HG02798 (cell line): ENCODE measurements at regions not wholly inside any gene's neighbourhood (a gene's known extent, or its start where the extent isn't known, plus 50 kb on each side); places are given as distances from the start of the nearest gene placed in this dataset.
"Not testable (repeated sequence)": the region's sequence is repeated elsewhere in the genome, so short reads cannot be mapped to it uniquely, and the experiment has no call there.

Source experiments
- ATAC-seq: cut with Tn5 transposase; IDR thresholded peaks from one replicate; pipeline ENCODE4 v1.9.1; 2021; ENCODE audit warnings: mild to moderate bottlenecking; ENCODE audit not compliant: unreplicated experiment, poor library complexity

DNA sequence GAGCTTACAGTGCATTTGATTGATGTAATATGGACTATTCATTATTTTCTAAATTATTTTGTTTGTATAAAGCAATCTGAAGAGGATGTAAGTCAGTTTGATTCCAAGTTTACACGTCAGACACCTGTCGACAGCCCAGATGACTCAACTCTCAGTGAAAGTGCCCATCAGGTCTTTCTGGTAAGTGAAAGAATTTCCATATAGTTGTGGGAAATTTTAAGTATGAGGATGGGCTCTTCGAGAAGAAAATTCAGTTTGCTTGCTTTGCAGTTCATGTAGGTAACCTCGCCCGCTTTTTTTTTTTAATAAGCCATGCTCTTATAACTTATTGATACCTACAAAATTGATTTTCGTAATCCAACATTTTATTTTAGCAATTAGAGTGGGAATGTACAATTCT, 151.6 kb downstream of the CDRT15L2 start:
- ATAC-seq: not testable (repeated sequence)

DNA sequence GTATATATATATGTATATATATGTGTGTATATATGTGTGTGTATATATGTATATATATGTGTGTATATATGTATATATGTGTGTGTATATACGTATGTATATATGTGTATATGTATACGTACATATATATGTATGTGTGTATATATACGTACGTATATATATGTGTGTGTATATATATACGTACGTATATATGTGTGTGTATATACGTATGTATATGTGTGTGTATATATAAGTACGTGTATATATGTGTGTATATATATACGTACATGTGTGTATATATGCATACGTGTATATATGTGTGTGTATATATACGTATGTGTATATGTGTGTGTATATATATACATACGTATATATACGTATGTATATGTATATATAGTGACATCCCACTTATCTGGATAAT, 154.4 kb downstream of the CDRT15L2 start:
- no peak for ATAC-seq

DNA sequence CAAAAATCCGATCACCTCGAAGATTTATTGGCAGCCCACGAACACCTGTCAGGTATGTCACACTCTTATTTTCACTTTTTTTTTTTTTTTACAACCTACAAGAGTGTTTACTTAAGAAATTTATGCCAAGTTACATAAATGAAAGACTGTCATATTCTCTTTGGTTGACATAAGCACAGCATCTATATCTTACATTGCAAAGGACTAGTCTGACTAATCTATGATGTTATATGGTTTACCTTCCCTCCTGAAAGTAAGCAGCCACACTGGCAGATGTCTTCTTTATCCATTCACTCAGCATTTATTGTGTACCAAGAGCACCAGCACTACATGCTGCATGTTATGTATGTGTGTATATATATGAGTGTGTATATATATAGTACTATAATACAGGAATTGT, 156.3 kb downstream of the CDRT15L2 start:
- ATAC-seq: no peak

DNA sequence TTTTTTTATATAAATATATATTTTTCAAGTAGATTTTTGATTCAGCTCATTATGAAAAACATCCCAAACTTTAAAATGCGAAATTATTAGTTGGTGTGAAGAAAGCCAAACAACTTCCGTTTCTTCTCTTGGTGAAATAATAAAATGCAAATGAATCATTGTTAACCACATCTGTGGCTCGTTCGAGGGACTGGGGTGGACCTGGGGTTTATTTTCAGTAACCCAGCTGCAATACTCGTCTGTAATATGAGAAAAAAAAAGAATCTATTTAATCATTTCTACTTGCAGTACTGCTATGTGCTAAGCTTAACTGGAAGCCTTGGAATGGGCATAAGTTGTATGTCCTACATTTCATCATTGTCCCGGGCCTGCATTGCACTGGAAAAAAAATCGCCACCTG, 158.1 kb downstream of the CDRT15L2 start:
- not testable (repeated sequence) for ATAC-seq

DNA sequence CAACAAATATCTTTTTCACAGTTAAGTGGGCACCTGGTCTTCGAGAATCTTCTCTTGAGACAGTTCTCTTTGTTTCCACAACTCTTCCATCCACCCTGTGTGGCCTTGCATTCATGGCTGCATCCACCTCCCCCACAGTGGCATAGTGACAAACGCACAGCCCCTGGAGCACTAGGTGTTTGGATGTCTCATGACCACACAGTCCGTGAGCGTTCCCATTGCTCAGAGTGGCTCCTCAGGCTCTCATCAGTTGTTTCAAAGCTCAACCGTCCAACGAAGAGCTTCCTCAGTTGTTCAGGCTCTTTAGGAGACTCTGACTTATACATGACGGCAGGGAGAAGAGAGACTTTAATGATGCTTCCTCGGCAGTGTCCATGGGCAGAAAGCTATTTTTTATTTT, 191.6 kb downstream of the CDRT15L2 start:
- ATAC-seq: no peak

DNA sequence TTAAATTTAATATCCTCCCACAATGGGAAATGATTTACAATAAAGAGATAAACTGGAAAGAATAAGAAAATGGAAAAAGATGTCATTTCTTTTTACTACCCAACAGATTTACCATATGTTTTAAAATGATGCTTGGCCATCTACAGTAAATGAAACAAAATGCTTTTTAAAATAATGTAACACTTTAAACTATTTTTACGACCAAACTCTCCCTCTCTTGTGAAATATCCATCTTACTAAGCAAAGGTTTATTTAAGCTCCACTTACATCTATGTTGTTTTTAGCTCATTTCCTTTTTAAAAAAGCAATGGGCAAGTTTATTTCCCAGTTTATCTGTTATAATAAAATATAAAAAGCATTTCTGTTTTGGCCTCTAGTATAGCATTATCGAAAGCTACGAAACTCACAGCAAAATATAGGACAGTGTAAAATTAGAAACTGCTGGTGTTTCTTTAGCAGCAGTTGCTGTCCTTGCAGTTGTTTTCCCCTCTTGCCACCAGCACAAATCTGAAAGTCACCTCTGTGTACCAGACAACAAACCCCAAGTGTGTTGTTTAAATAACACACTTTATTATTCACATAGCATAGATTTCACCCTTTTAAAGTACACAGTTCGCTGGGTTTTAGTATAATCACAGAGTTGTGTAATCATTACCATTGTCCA, 195.1 kb downstream of the CDRT15L2 start:
- ATAC-seq: no peak

DNA sequence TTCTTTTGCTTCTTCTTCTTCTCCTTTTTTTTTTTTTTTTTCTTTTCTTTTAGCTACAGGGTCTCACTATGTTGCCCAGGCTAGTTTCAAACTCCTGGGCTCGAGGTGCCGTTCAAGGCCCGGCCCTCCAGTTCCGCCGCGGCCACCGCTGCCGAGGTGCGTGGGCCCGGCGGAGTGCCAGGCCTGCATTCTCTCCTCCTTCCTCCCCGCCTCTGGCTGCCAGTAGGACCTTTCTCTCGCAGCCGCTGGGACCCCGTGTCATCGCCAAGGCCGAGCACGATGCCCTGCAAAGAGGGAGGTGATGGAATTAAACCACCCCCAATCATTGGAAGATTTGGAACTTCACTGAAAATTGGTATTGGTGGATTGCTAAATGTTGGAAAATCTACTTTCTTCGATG, 195.8 kb downstream of the CDRT15L2 start:
- no peak for ATAC-seq

DNA sequence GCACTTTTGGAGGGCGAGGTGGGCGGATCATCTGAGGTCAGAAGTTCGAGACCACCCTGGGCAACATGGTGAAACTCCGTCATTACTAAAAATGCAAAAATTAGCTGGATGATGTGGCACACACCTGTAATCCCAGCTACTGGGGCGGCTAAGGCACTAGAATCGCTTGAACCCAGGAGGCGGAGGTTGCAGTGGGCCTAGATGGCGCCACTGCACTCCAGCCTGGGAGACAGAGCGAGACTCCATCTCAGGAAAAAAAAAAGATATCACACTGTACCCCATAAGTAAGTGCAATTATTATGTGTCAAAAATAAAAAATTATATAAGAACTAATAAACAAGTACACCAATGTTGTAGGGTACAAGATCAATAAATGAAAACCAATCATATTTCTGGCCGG, 200.0 kb downstream of the CDRT15L2 start:
- ATAC-seq: no peak

DNA sequence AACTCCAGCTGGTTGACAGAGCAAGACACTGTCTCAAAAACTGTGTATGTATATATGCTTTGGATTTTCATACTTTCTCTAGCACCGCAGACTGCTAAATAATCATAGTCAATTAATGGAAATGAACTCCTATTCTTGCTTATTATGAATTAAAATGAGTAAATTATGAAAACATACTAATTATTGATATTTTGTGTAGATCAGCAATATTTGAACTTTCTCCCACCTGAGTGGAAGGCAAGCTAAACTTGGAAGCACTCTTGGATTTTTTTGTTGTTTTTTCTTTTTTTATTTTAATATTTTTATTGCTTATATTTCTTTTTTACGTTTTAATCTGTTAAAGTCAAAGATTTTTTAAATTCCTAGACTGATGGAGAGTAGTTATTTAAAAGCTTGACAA, 201.7 kb downstream of the CDRT15L2 start:
- no peak for ATAC-seq

DNA sequence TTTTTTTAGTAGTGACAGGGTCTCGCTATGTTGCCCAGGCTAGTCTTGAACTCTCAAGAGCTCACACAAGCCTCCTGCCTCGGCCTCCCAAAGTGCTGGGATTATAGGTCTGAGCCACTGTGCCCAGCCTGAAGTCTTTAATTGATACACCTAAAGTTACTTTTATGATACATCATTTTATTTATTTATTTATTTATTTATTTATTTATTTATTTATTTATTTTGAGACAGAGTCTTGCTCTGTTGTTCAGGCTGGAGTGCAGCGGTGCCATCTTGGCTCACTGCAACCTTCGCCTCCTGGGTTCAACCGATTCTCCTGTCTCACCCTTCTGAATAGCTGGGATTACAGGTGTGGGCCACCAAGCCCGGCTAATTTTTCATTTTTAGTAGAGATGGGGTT, 202.3 kb downstream of the CDRT15L2 start:
- ATAC-seq: not testable (repeated sequence)

DNA sequence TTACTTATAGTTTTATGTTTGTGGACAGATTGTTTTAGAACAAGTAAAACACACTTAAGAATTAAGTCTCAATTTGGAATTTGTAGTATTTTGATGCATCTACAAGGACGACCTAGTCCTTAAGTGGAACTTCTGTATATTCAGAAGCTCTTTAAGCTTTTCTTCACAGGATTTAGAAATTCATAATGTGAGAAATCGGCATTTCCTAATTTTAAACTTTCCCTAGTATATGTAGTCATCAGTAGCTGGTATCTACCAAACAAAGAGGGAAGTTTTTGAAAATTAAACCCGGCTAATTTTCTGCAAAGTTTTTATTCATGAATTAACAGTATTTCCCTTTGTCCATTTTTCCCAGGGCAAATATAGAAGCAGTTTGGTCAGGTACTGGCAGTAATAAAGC, 203.6 kb downstream of the CDRT15L2 start:
- no peak for ATAC-seq

DNA sequence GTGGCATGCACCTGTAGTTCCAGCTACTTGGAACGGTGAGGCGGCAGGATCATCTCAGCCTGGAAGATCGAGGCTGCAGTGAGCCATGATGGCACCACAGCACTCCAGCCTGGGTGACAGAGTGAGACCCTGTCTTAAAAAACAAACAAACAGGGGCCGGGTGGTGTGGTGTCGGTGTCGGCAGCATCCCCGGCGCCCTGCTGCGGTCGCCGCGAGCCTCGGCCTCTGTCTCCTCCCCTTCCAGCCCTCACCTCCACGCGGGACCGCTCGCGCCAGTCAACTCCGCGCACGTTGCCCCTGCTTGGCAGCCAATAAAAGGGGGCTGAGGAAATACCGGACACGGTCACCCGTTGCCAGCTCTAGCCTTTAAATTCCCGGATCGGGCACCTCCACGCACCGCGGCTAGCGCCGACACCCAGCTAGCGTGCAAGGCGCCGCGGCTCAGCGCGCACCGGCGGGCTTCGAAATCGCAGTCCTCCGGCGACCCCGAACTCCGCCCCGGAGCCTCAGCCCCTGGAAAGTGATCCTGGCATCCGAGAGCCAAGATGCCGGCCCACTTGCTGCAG, 204.7 kb downstream of the CDRT15L2 start:
- no peak for ATAC-seq

DNA sequence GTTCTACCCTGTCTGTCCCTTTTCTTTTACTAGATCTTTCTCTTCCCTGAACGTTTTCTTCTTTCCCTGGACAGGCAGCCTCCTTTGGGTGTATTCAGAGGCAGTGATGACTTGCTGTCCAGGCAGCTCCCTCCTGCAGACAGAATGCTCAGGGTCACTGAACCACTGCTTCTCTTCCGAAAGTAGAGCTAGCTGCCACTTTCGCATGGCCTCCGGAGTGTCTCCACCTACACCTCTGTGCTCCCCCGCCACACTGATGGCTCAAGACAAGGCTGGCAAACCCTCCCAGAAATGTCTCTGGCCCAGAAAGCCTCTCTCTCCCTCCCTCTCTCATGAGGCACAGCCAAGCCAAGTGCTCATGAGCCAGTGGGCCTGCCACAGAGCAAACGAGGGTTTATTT, 207.8 kb downstream of the CDRT15L2 start:
- no peak for ATAC-seq

DNA sequence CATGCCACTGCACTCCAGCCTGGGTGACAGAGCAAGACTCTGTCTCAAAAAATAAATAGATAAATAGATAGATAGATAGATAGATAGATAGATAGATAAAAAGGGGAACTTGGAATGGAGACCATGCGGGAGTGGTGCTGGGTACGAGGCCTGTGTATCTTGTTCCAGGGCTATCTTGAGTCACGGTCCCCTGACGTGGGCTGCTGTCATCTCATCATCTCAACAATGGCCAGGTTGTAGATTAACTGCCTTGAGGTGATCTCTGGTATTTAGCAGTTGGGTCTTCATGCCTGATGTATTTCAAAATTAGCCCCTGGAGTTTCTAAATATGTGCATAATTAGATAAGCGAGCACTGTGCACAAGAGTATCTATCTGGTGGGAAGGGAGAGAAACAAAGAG, 212.1 kb downstream of the CDRT15L2 start:
- no peak for ATAC-seq

DNA sequence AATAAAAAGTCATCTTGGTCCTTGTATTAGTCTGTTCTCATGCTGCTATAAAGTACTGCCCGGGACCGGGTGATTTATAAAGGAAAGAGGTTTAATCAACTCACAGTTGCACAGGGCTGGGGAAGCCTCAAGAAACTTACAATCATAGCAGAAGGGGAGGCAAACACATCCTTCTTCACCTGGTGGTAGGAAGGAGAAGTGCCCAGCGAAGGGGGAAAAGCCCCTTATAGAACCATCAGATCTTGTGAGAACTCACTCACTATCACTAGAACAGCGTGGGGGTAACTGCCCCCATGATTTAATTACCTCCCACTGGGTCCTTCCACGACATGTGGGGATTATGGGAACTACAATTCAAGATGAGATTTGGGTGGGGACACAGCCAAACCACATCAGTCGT, 215.0 kb downstream of the CDRT15L2 start:
- ATAC-seq: not testable (repeated sequence)

DNA sequence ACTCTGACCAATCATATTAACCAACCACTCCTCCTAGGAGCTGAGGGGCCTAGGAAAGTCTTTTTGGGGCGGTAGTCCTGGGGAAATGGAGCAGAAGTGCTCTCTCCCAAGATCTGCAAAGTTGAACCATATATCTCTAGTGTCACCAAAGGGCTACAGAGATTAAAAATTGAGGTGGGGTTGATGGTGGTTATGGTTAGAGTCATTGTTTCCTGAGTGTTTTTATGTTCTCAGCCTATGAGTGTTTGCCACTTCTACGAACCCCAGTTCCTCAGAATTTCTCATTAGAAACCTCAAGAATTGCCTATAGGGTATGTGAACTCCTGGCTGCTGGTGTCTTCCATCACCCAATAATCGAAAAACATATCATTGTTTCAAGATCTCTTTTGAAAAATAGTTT, 217.8 kb downstream of the CDRT15L2 start:
- ATAC-seq: no peak

DNA sequence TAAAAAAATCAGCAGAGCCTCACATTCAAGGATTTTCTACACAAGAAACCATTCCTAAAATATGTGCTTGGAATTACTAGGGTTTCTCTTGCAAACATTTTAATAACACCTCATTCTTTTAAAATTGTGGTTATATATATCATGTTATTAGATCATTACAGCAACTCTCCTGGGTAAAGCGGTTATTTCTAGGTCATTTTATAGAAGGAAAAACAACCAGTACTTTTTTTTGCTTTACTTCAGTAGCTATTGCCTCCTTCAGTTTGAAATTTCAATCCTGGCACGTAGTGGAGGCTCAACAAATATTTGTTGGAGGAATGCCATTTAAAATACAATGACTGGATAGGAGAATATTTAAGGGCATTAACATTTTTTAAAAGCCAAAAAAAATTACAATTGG, 220.6 kb downstream of the CDRT15L2 start:
- no peak for ATAC-seq

DNA sequence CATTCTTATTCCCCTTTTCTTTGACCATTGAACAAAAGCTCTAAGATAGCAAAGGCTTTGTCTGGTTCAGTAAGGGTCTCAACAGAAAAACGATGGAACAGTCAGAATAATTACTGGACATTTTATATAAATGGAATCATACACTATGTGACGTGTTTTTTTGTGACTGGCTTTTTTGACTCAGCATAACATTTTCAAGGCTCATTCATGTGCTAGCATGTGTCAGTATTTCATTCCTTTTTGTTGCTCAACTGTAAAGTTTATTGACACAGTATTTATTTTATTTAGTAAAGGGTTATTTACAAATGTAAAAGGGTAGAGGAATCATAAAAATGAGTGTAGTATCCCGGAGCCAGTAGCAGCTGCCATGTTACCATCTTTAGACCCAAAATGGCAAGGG, 226.2 kb downstream of the CDRT15L2 start:
- ATAC-seq: no peak

DNA sequence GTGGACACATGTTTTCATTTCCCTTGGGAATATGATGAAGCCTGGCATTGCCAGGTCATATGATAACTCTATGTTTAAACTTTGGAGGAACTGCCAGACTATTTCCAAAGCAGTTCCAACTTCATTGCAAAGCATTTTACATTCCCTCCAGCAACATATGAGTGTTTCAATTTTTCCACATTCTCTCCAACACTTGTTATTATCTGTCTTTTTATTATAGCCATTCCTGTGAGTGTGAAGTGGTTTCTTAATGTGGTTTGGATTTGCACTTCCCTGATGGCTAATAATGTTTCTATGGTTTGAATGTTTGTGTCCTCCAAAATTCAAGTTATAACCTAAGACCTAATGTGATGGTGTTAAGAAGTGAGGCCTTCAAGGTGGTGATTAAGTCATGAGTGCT, 228.0 kb downstream of the CDRT15L2 start:
- ATAC-seq: not testable (repeated sequence)

DNA sequence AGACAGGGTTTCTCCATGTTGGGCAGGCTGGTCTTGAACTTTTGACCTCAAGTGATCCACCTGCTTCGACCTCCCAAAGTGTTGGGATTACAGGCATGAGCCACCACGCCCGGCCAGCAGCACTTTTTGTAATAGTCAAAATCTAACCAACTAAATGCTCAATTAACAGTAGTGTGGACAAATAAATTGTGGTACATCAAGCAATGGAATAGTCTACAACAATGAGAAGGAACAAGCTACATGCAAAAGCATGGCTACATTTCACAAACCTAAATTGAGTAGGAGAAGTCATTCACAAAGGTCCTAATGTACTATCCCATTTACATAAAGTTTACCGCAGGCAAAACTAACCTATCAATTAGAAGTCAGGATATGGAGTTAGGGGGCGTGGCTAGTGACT, 227.4 kb downstream of the USP22 start:
- ATAC-seq: not testable (repeated sequence)

DNA sequence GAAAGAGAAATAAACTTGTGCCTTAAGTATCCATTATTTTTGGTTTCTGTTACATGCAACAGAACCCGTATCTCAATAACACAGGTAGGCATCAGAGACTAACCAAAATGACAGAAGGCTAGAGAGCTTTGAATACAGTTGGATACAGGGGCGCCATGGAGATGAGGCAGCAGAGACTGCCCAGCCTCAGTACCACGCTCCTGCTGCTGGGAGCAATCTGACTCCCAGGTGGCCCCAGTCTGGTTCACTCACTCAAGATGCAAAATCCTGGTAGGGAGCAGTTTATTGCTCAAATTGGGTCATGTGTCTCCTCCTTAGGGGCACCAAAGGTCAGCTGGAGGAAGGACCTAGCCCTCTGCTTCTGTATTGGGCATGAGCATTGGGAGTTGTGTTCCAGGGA, 218.9 kb downstream of the USP22 start:
- no peak for ATAC-seq

DNA sequence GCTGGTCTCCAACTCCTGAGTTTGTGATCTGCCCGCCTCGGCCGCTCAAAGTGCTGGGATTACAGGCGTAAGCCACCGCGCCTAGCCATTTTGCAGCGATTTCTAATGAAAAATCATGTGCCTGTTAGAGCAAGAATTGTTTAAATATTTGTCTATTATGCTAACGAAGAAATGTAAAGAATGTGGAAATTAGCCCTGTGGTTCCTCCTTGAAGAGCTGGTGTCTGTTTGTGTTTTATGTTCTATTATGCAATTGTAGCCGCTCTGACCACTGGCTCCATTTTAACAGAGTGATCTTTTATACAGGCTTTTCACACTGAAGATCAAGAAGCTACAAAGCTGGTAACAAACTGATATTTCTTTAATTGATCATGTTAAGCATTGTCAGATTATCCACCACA, 217.3 kb downstream of the USP22 start:
- no peak for ATAC-seq
